Hematopoietic multipotent progenitor cell treated with erythropoietin and hydrocortisone succinate and interleukin-3 and kit ligand, for 4 days (in vitro differentiated cells): ENCODE measurements at regions not wholly inside any gene's neighbourhood (a gene's known extent, or its start where the extent isn't known, plus 50 kb on each side); places are given as distances from the start of the nearest gene placed in this dataset.

ENCODE experiments used
- DNase-seq: peaks from one replicate; pipeline ENCODE4 v3.0.0-alpha.2; 2015

- DNase-seq: peak; percentile 52
Observed at GRCh38 chr2:40507432-40507831, 55.5 kb upstream of the SLC8A1 start.

GRCh38 chr2:40510304-40510703 is 58.4 kb upstream of the SLC8A1 start:
- DNase-seq: no peak

GRCh38 chr2:40511661-40512213 is 59.8 kb upstream of the SLC8A1 start:
- DNase-seq: peak; percentile 61

GRCh38 chr2:40512256-40512655 is 60.4 kb upstream of the SLC8A1 start:
- DNase-seq: no peak

- peak; percentile 15 for DNase-seq
Observed at GRCh38 chr2:40513201-40513600, 61.3 kb upstream of the SLC8A1 start.

GRCh38 chr2:40516604-40517003 is 64.7 kb upstream of the SLC8A1 start:
- DNase-seq: no peak

GRCh38 chr2:40528564-40528963 is 76.7 kb upstream of the SLC8A1 start:
- DNase-seq: no peak

- DNase-seq: no peak
Observed at GRCh38 chr2:40531359-40531758, 79.5 kb upstream of the SLC8A1 start.

GRCh38 chr2:40534528-40534927 is 82.6 kb upstream of the SLC8A1 start:
- no peak for DNase-seq

GRCh38 chr2:40535972-40536371 is 84.1 kb upstream of the SLC8A1 start:
- DNase-seq: no peak

GRCh38 chr2:40540026-40540425 is 88.1 kb upstream of the SLC8A1 start:
- no peak for DNase-seq

- DNase-seq: no peak
Observed at GRCh38 chr2:40543381-40543780, 91.5 kb upstream of the SLC8A1 start.

- DNase-seq: no peak
Observed at GRCh38 chr2:40544072-40544471, 92.2 kb upstream of the SLC8A1 start.

- DNase-seq: no peak
Observed at GRCh38 chr2:40545645-40546044, 93.8 kb upstream of the SLC8A1 start.

GRCh38 chr2:40546439-40547191 is 94.7 kb upstream of the SLC8A1 start:
- no peak for DNase-seq

- no peak for DNase-seq
Observed at GRCh38 chr2:40548521-40548920, 96.6 kb upstream of the SLC8A1 start.

- DNase-seq: no peak
Observed at GRCh38 chr2:40550085-40550484, 98.2 kb upstream of the SLC8A1 start.

- no peak for DNase-seq
Observed at GRCh38 chr2:40551081-40551480, 99.2 kb upstream of the SLC8A1 start.

- DNase-seq: peak; percentile 72
Observed at GRCh38 chr2:40554665-40555294, 102.9 kb upstream of the SLC8A1 start.

- DNase-seq: no peak
Observed at GRCh38 chr2:40556293-40556692, 104.4 kb upstream of the SLC8A1 start.

GRCh38 chr2:40556739-40557138 is 104.8 kb upstream of the SLC8A1 start:
- no peak for DNase-seq

- DNase-seq: peak; percentile 22
Observed at GRCh38 chr2:40558761-40559160, 106.9 kb upstream of the SLC8A1 start.

GRCh38 chr2:40559175-40559574 is 107.3 kb upstream of the SLC8A1 start:
- DNase-seq: no peak

GRCh38 chr2:40564184-40564583 is 112.3 kb upstream of the SLC8A1 start:
- DNase-seq: no peak
